Body of pancreas (tissue), 4 donors: ENCODE measurements at regions not wholly inside any gene's neighbourhood (a gene's known extent, or its start where the extent isn't known, plus 50 kb on each side); places are given as distances from the start of the nearest gene placed in this dataset.

Source experiments
- ATAC-seq: fragments of 150-250 bp; one replicate; pipeline ENCODE4 v1.9.1; 2016
- DNase-seq, 4 donors: peaks; one replicate each; pipeline ENCODE4 v3.0.0-alpha.2; 2019
- H3K27ac ChIP-seq, 4 donors: fragments of 200-600 bp; sonication (generic); 1 replicate in 3 of 4; 2 replicates in 1 of 4; pipeline versions ENCODE4 v1.5.1 to v1.6.1; 2016 to 2019; ENCODE audit warnings: mild to moderate bottlenecking in 1 of 4, mixed read lengths in 1 of 4, moderate library complexity in 1 of 4
- H3K27me3 ChIP-seq, 2 donors: fragments of 200-600 bp; sonication (generic); one replicate each; pipeline ENCODE4 v1.6.0; 2016; ENCODE audit warnings: mild to moderate bottlenecking in 1 of 2
- H3K36me3 ChIP-seq, 2 donors: fragments of 200-600 bp; sonication (generic); replicated peaks in 1 of 2; 2 replicates each; pipeline ENCODE4 v1.5.1; 2016; ENCODE audit warnings: low read depth in 2 of 2; ENCODE audit not compliant: insufficient read depth in 1 of 2
- H3K4me1 ChIP-seq: fragments of 200-600 bp; sonication (generic); one replicate; pipeline ENCODE4 v1.6.0; 2016
- H3K4me3 ChIP-seq, 2 donors: fragments of 200-600 bp; sonication (generic); 1 replicate in 1 of 2; 2 replicates in 1 of 2; pipeline ENCODE4 v1.5.1; 2016 to 2019
- H3K9me3 ChIP-seq, 3 donors: fragments of 200-600 bp; sonication (generic); 1 replicate in 2 of 3; 2 replicates in 1 of 3; pipeline ENCODE4 v1.5.1; 2016
- POLR2A ChIP-seq, 3 donors: fragments of 450-650 bp; IDR thresholded peaks; one replicate each; pipeline ENCODE4 v1.6.1; 2016; ENCODE audit warnings: antibody characterized with exemption in 3 of 3, mild to moderate bottlenecking in 2 of 3
- WGBS, 2 donors: methylation state at CpG; one replicate each; pipeline ENCODE4 v1.1.5; 2017; 5-methylcytosine and 5-hydroxymethylcytosine counted together
- intact Hi-C: fragments of 100-400 bp; cut with DNase I; formaldehyde crosslinking; loops from one replicate; pipeline ENCODE4 v1.15.1; 2023
- TF ChIP-seq, protein P1 (sequence below), 7 experiments: fragments of 450-650 bp in 4 of 7; fragments of 200-600 bp in 3 of 7; sonication (generic) in 3 of 7; IDR thresholded peaks; one replicate each; pipeline ENCODE4 v1.5.1; 2016 to 2019; ENCODE audit warnings: antibody characterized with exemption in 7 of 7

- no peak overlapping the region for H3K4me3 ChIP-seq
- H3K27me3 ChIP-seq = no peaks in the 10 kb centered on the region
- H3K9me3 ChIP-seq = no peaks in the 10 kb centered on the region
- no peak overlapping the region for H3K27ac ChIP-seq
- H3K36me3 ChIP-seq = no peaks in the 10 kb centered on the region
- 75 to 77% methylated on average over 3 of the region's 3 CpGs for WGBS, 2 donors
- no peak for ATAC-seq
- no peaks in the 10 kb centered on the region for H3K4me1 ChIP-seq
- TF ChIP-seq, protein P1, sequence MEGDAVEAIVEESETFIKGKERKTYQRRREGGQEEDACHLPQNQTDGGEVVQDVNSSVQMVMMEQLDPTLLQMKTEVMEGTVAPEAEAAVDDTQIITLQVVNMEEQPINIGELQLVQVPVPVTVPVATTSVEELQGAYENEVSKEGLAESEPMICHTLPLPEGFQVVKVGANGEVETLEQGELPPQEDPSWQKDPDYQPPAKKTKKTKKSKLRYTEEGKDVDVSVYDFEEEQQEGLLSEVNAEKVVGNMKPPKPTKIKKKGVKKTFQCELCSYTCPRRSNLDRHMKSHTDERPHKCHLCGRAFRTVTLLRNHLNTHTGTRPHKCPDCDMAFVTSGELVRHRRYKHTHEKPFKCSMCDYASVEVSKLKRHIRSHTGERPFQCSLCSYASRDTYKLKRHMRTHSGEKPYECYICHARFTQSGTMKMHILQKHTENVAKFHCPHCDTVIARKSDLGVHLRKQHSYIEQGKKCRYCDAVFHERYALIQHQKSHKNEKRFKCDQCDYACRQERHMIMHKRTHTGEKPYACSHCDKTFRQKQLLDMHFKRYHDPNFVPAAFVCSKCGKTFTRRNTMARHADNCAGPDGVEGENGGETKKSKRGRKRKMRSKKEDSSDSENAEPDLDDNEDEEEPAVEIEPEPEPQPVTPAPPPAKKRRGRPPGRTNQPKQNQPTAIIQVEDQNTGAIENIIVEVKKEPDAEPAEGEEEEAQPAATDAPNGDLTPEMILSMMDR (IDR thresholded peaks at IDR 0.05) = no peak
- TF ChIP-seq POLR2A (IDR thresholded peaks at IDR 0.05) = no peak
- intact Hi-C loops = no loop called here
- DNase-seq = no peak
Observed at GRCh38 chr7:84536271-84536870, 341.8 kb upstream of the SEMA3A start.

GRCh38 chr7:84535580-84536270 lies 341.1 kb upstream of the SEMA3A start:
- Histone ChIP-seq H3K27me3 (no peaks in the 10 kb centered on the region), H3K9me3 (no peaks in the 10 kb centered on the region), H3K4me1 (no peaks in the 10 kb centered on the region), H3K27ac (no peak overlapping the region), H3K36me3 (no peaks in the 10 kb centered on the region), H3K4me3 (no peak overlapping the region)
- no peak for ATAC-seq
- 42 to 72% methylated on average over 3 of the region's 3 CpGs for WGBS, 2 donors
- DNase-seq = no peak
- intact Hi-C loops = no loop called here
- no peak for TF ChIP-seq POLR2A (IDR thresholded peaks at IDR 0.05)
- TF ChIP-seq, protein P1 (IDR thresholded peaks at IDR 0.05) = no peak

DNA sequence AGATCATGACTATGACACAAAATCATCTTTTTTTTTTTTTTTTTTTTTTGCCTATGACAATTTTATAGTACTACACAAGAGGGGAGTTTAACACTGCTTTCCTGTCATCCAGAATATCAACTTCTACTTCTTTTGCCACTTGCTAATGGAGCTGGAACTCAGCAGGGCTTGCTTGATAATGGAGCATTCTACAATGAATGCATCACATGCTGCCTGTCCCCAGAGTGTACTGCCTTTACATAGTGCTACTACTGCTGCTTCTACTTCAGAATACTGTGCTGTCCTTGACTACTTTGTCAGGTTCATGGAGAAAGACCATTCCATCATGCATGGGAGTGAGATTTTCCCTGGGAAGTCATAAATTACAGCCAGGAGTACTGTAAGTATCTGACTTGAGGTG lies 338.6 kb upstream of the SEMA3A start:
- ATAC-seq (no peak), DNase-seq (no peak)
- H3K9me3 ChIP-seq = no peaks in the 10 kb centered on the region
- no peaks in the 10 kb centered on the region for H3K27me3 ChIP-seq
- intact Hi-C loops = no loop called here
- no peak overlapping the region for H3K27ac ChIP-seq
- H3K4me3 ChIP-seq = no peak overlapping the region
- H3K4me1 ChIP-seq = peaks cover 14% of the 10 kb centered on the region
- no peaks in the 10 kb centered on the region for H3K36me3 ChIP-seq
- TF ChIP-seq, protein P1 (IDR thresholded peaks at IDR 0.05) = no peak
- TF ChIP-seq POLR2A (IDR thresholded peaks at IDR 0.05) = no peak

DNA sequence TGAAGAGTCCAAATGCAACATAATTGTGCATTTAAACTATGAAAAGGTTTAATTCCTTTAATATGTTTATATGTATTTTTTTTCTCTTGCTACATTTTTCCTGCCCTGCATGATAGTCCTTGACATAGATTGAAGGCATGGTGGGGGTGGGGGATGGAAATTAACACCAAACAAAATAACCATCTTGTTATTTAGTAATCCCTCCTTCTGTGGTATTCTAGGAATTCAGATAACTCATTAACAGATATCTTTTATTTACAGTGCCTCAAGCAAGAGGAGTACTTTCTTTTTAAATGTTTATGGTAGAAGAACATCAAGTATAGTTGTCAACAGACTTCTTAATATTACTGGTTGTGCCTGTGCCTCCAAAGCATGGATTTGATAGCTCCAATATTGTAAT lies 337.6 kb upstream of the SEMA3A start:
- DNase-seq (no peak), ATAC-seq (no peak)
- Histone ChIP-seq H3K4me3 (no peak overlapping the region), H3K4me1 (peaks cover 14% of the 10 kb centered on the region), H3K36me3 (no peaks in the 10 kb centered on the region), H3K27ac (no peak overlapping the region), H3K9me3 (no peaks in the 10 kb centered on the region), H3K27me3 (no peaks in the 10 kb centered on the region)
- TF ChIP-seq, protein P1 (IDR thresholded peaks at IDR 0.05) = no peak
- no peak for TF ChIP-seq POLR2A (IDR thresholded peaks at IDR 0.05)
- intact Hi-C loops = no loop called here
